ENCODE measurements at regions not wholly inside any gene's neighbourhood (a gene's known extent, or its start where the extent isn't known, plus 50 kb on each side); places are given as distances from the start of the nearest gene placed in this dataset.

- no peak for TF ChIP-seq CTCF (conservative IDR thresholded peaks at IDR 0.05)
- no peak for TF ChIP-seq EZH2 (IDR thresholded peaks at IDR 0.05; ENCODE audit: low read depth)
Observed at GRCh38 chr13:89953581-89953980, 1393.9 kb upstream of the MIR17HG start.
